ENCODE measurements at regions not wholly inside any gene's neighbourhood (a gene's known extent, or its start where the extent isn't known, plus 50 kb on each side); places are given as distances from the start of the nearest gene placed in this dataset.
A peak's percentile ranks its signal among the peaks of the same experiment; 100 is the strongest.

- H3K27me3 ChIP-seq: peaks cover 0 to 33% (median 20%) of the 10 kb centered on the region in 7 donors
- TF ChIP-seq CTCF (IDR thresholded peaks at IDR 0.05): peak; percentile 52 to 79 (median 75)
- no peak overlapping the region for H3K4me3 ChIP-seq
- intact Hi-C loops (cut with DNase I): loop anchor here in 8 of 10 donors (5.0 to 10.0 kb wide), 7 partner anchors 155 to 465 kb away; no protein-coding TSS in a partner anchor
- H3K36me3 ChIP-seq: no peaks in the 10 kb centered on the region
- H3K27ac ChIP-seq: no peak overlapping the region
- H3K4me1 ChIP-seq: peaks cover 0 to 5% (median 0%) of the 10 kb centered on the region in 9 donors
- peaks cover 0 to 1% (median 0%) of the 10 kb centered on the region in 11 donors for H3K9me3 ChIP-seq
- ATAC-seq: peak; percentile 55 to 82 (median 76)
- 50% methylated on average over 4 of the region's 4 CpGs for WGBS, 2 donors
- DNase-seq: peak in 1 of 2 donors; percentile 19
These were observed 57.9 kb upstream of the FICD start for GRCh38 chr12:108457006-108457733.

GRCh38 chr12:108455706-108456105 lies 59.4 kb upstream of the FICD start:
- peak in 3 of 8 donors; percentile 31 to 46 (median 40) for ATAC-seq
- 82 to 89% methylated on average over 4 of the region's 4 CpGs for WGBS, 2 donors
- intact Hi-C loops (cut with DNase I): loop anchor here in 8 of 10 donors (5.0 to 10.0 kb wide), 7 partner anchors 153 to 463 kb away; no protein-coding TSS in a partner anchor

GRCh38 chr12:108454539-108455139 lies 60.4 kb upstream of the FICD start:
- no peak for ATAC-seq
- DNase-seq: no peak
- H3K4me3 ChIP-seq: no peak overlapping the region
- H3K4me1 ChIP-seq: peaks cover 0 to 5% (median 0%) of the 10 kb centered on the region in 9 donors
- H3K9me3 ChIP-seq: peaks cover 0 to 4% (median 0%) of the 10 kb centered on the region in 11 donors
- H3K36me3 ChIP-seq: no peaks in the 10 kb centered on the region
- no peak for TF ChIP-seq CTCF (IDR thresholded peaks at IDR 0.05)
- WGBS, 2 donors: 71 to 75% methylated on average over 5 of the region's 5 CpGs
- no peak overlapping the region for H3K27ac ChIP-seq
- peaks cover 0 to 23% (median 4%) of the 10 kb centered on the region in 7 donors for H3K27me3 ChIP-seq
- intact Hi-C loops (cut with DNase I): loop anchor here in 8 of 10 donors (5.0 to 10.0 kb wide), 8 partner anchors 152 to 462 kb away; no protein-coding TSS in a partner anchor

More at GRCh38 chr12:108455706-108456105, 59.4 kb upstream of the FICD start:
- no peak for TF ChIP-seq CTCF (IDR thresholded peaks at IDR 0.05)
- Histone ChIP-seq H3K9me3 (peaks cover 0 to 4% (median 0%) of the 10 kb centered on the region in 11 donors), H3K4me3 (no peak overlapping the region), H3K36me3 (no peaks in the 10 kb centered on the region), H3K4me1 (peaks cover 0 to 5% (median 0%) of the 10 kb centered on the region in 9 donors), H3K27me3 (peaks cover 0 to 22% (median 10%) of the 10 kb centered on the region in 7 donors), H3K27ac (no peak overlapping the region)
- no peak for DNase-seq

GRCh38 chr12:108449478-108449877 lies 65.6 kb upstream of the FICD start:
- DNase-seq: no peak
- WGBS, 2 donors: 59 to 68% methylated on average over 2 of the region's 2 CpGs

More at GRCh38 chr12:108449478-108449877, 65.6 kb upstream of the FICD start:
- Histone ChIP-seq H3K27ac (no peak overlapping the region), H3K27me3 (peaks cover 0 to 23% (median 8%) of the 10 kb centered on the region in 7 donors), H3K9me3 (peaks cover 0 to 4% (median 0%) of the 10 kb centered on the region in 11 donors), H3K4me1 (peaks cover 0 to 12% (median 4%) of the 10 kb centered on the region in 9 donors), H3K4me3 (no peak overlapping the region), H3K36me3 (no peaks in the 10 kb centered on the region)
- intact Hi-C loops (cut with DNase I): no loop called here
- no peak for TF ChIP-seq CTCF (IDR thresholded peaks at IDR 0.05)
- no peak for ATAC-seq
